ENCODE measurements at regions not wholly inside any gene's neighbourhood (a gene's known extent, or its start where the extent isn't known, plus 50 kb on each side); places are given as distances from the start of the nearest gene placed in this dataset.
"Not testable (repeated sequence)": the region's sequence is repeated elsewhere in the genome, so short reads cannot be mapped to it uniquely, and the experiment has no call there.

DNA sequence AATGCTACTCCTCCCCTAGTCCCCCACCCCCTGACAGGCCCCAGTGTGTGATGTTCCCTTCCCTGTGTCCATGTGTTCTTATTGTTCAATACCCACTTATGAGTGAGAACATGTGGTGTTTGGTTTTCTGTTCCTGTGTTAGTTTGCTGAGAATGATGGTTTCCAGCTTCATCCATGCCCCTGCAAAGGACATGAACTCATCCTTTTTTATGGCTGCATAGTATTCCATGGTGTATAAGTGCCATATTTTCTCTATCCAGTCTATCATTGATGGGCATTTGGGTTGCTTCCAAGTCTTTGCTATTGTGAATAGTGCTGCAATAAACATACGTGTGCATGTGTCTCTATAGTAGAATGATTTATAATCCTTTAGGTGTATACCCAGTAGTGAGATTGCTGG, 78.1 kb upstream of the STK38L start:
- TF ChIP-seq, protein P1, sequence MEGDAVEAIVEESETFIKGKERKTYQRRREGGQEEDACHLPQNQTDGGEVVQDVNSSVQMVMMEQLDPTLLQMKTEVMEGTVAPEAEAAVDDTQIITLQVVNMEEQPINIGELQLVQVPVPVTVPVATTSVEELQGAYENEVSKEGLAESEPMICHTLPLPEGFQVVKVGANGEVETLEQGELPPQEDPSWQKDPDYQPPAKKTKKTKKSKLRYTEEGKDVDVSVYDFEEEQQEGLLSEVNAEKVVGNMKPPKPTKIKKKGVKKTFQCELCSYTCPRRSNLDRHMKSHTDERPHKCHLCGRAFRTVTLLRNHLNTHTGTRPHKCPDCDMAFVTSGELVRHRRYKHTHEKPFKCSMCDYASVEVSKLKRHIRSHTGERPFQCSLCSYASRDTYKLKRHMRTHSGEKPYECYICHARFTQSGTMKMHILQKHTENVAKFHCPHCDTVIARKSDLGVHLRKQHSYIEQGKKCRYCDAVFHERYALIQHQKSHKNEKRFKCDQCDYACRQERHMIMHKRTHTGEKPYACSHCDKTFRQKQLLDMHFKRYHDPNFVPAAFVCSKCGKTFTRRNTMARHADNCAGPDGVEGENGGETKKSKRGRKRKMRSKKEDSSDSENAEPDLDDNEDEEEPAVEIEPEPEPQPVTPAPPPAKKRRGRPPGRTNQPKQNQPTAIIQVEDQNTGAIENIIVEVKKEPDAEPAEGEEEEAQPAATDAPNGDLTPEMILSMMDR (IDR thresholded peaks at IDR 0.05; ENCODE audit: extremely low read depth in 1 of 2, insufficient read depth in 1 of 2, low read depth in 1 of 2, low read length in 2 of 2): not testable (repeated sequence)
- TF ChIP-seq GATA2 (IDR thresholded peaks at IDR 0.05; ENCODE audit: insufficient read depth, insufficient read length, low read depth, low read length); EZH2 (IDR thresholded peaks at IDR 0.05; ENCODE audit: borderline replicate concordance, low read depth, low read length, severe bottlenecking); POLR2AphosphoS5 (IDR thresholded peaks at IDR 0.05; ENCODE audit: insufficient read depth, low read depth, low read length); POLR2A (IDR thresholded peaks at IDR 0.05; ENCODE audit: low read depth, low read length): not testable (repeated sequence)
- TF ChIP-seq, protein P2, sequence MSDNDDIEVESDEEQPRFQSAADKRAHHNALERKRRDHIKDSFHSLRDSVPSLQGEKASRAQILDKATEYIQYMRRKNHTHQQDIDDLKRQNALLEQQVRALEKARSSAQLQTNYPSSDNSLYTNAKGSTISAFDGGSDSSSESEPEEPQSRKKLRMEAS (IDR thresholded peaks at IDR 0.05; ENCODE audit: insufficient read depth, insufficient read length): not testable (repeated sequence)

Data from endothelial cell of umbilical vein (primary cell).